Testis (tissue), 2 donors: ENCODE measurements at regions not wholly inside any gene's neighbourhood (a gene's known extent, or its start where the extent isn't known, plus 50 kb on each side); places are given as distances from the start of the nearest gene placed in this dataset.

Experiments used
- DNase-seq: peaks from one replicate; pipeline ENCODE4 v3.0.0-alpha.2; 2019
- H3K27ac ChIP-seq, 2 donors: fragments of 200-600 bp; sonication (generic); one replicate each; pipeline ENCODE4 v1.5.1; 2019
- H3K27me3 ChIP-seq: fragments of 200-600 bp; sonication (generic); one replicate; pipeline ENCODE4 v1.5.1; 2019
- H3K36me3 ChIP-seq: fragments of 200-600 bp; sonication (generic); one replicate; pipeline ENCODE4 v1.5.1; 2017; ENCODE audit warnings: low read depth; ENCODE audit errors: missing control alignments
- H3K4me1 ChIP-seq: fragments of 200-600 bp; sonication (generic); one replicate; pipeline ENCODE4 v1.5.1; 2019
- H3K4me3 ChIP-seq, 2 donors: fragments of 200-600 bp; sonication (generic); one replicate each; pipeline ENCODE4 v1.5.1; 2017 to 2019
- H3K9me3 ChIP-seq: fragments of 200-600 bp; sonication (generic); one replicate; pipeline ENCODE4 v1.5.1; 2017
- CTCF ChIP-seq, 3 experiments: fragments of 450-650 bp in 2 of 3; fragments of 200-600 bp in 1 of 3; sonication (generic) in 1 of 3; IDR thresholded peaks; one replicate each; pipeline ENCODE4 v1.5.1; 2016 to 2019; ENCODE audit warnings: antibody characterized with exemption in 3 of 3, mild to moderate bottlenecking in 2 of 3, moderate library complexity in 1 of 3
- POLR2A ChIP-seq: fragments of 450-650 bp; IDR thresholded peaks from one replicate; pipeline ENCODE4 v1.6.1; 2017; ENCODE audit warnings: antibody characterized with exemption, mild to moderate bottlenecking, moderate library complexity
- WGBS, 2 donors: methylation state at CpG; one replicate each; pipeline ENCODE4 v1.1.5; 2018; 5-methylcytosine and 5-hydroxymethylcytosine counted together
- intact Hi-C: fragments of 100-400 bp; cut with DNase I; formaldehyde crosslinking; loops from one replicate; pipeline ENCODE4 v1.15.1; 2023; ENCODE audit warnings: low total_unique reads

- DNase-seq = no peak
- intact Hi-C loops = no loop called here
- TF ChIP-seq POLR2A = no peak
- no peak for TF ChIP-seq CTCF (IDR thresholded peaks at IDR 0.05)
- Histone ChIP-seq H3K4me3 (no peak overlapping the region), H3K4me1 (no peaks in the 10 kb centered on the region), H3K27ac (no peak overlapping the region), H3K9me3 (no peaks in the 10 kb centered on the region), H3K36me3 (no peaks in the 10 kb centered on the region), H3K27me3 (no peaks in the 10 kb centered on the region)
- WGBS, 2 donors = 74 to 89% methylated on average over 1 of the region's 1 CpG
Observed at GRCh38 chr2:199527071-199527470, 69.3 kb upstream of the SATB2 start.

GRCh38 chr2:199524689-199525574 is 67.2 kb upstream of the SATB2 start:
- no peaks in the 10 kb centered on the region for H3K36me3 ChIP-seq
- H3K4me3 ChIP-seq = no peak overlapping the region
- no peaks in the 10 kb centered on the region for H3K27me3 ChIP-seq
- intact Hi-C loops = no loop called here
- 78 to 80% methylated on average over 3 of the region's 3 CpGs for WGBS, 2 donors
- no peaks in the 10 kb centered on the region for H3K9me3 ChIP-seq
- TF ChIP-seq POLR2A = no peak
- no peak for TF ChIP-seq CTCF (IDR thresholded peaks at IDR 0.05)
- H3K27ac ChIP-seq = no peak overlapping the region
- no peak for DNase-seq
- no peaks in the 10 kb centered on the region for H3K4me1 ChIP-seq

GRCh38 chr2:199509403-199509802 is 51.7 kb upstream of the SATB2 start:
- Histone ChIP-seq H3K4me3 (no peak overlapping the region), H3K9me3 (no peaks in the 10 kb centered on the region), H3K36me3 (no peaks in the 10 kb centered on the region), H3K4me1 (no peaks in the 10 kb centered on the region), H3K27me3 (no peaks in the 10 kb centered on the region), H3K27ac (no peak overlapping the region)
- no peak for TF ChIP-seq CTCF (IDR thresholded peaks at IDR 0.05)
- no peak for TF ChIP-seq POLR2A
- intact Hi-C loops = no loop called here
- WGBS, 2 donors = 89 to 90% methylated on average over 1 of the region's 1 CpG
- DNase-seq = no peak
